HepG2 (cell line): ENCODE measurements at regions not wholly inside any gene's neighbourhood (a gene's known extent, or its start where the extent isn't known, plus 50 kb on each side); places are given as distances from the start of the nearest gene placed in this dataset.
"Not testable (repeated sequence)": the region's sequence is repeated elsewhere in the genome, so short reads cannot be mapped to it uniquely, and the experiment has no call there.

Source experiments
- ATAC-seq: fragments of 200-7000 bp; cut with Tn5 transposase; 3 replicates; pipeline ENCODE4 v1.9.1; 2020; ENCODE audit warnings: mild to moderate bottlenecking, moderate library complexity
- BruUV-seq: library from RNA; stranded (reverse); fragments of 400-500 nt; replicated peaks from 2 replicates; lab custom pipeline; 2021; lab: Mats Ljungman, UMichigan
- CTCF ChIA-PET: fragments of 300-600 bp; formaldehyde crosslinking; extraction: SDS; loops from one replicate; lab custom pipeline; 2021; ENCODE audit warnings: low total read pairs, inconsistent platforms, low intra/inter-chr PET ratio; lab: Yijun Ruan, JAX
- POLR2A ChIA-PET: fragments of 350-600 bp; sonication (Branson Sonifier 250); formaldehyde crosslinking; loops from one replicate; lab custom pipeline; 2020; ENCODE audit warnings: antibody characterized with exemption, inconsistent platforms; lab: Yijun Ruan, JAX
- DNase-seq: peaks from one replicate; pipeline ENCODE4 v3.0.0-alpha.2; 2015; ENCODE audit warnings: low spot score
- FAIRE-seq: peaks from 3 replicates; lab custom pipeline; 2011; peaks lifted over from hg19 to GRCh38; lab: Jason Lieb, UNC
- H2AFZ ChIP-seq: one replicate; pipeline ENCODE4 v1.6.1; 2011; ENCODE audit warnings: low read length, inconsistent platforms
- H3K27ac ChIP-seq: fragments of 300-600 bp; 3 replicates; pipeline ENCODE4 v1.8.0; 2011; ENCODE audit warnings: mixed run types, mild to moderate bottlenecking, mixed read lengths, low read length, inconsistent platforms; ENCODE audit not compliant: insufficient read depth; ENCODE audit errors: extremely low read length
- H3K27me3 ChIP-seq, 2 experiments: fragments of 200-600 bp in 1 of 2; 2 replicates in 1 of 2; 3 replicates in 1 of 2; pipeline versions ENCODE4 v1.6.0 to v1.8.0; 2011; ENCODE audit warnings: low read length in 2 of 2, mild to moderate bottlenecking in 2 of 2, moderate library complexity in 2 of 2, inconsistent platforms in 1 of 2; ENCODE audit not compliant: insufficient read depth in 2 of 2, control insufficient read depth in 1 of 2
- H3K36me3 ChIP-seq, 2 experiments: fragments of 200-600 bp in 1 of 2; replicated peaks in 1 of 2; 2 replicates in 1 of 2; 3 replicates in 1 of 2; pipeline versions ENCODE4 v1.5.1 to v1.8.0; 2011; ENCODE audit warnings: low read length in 2 of 2, inconsistent platforms in 1 of 2; ENCODE audit not compliant: insufficient read depth in 2 of 2, control insufficient read depth in 1 of 2
- H3K4me1 ChIP-seq: 2 replicates; pipeline ENCODE4 v1.5.1; 2012; ENCODE audit warnings: low read length, inconsistent platforms; ENCODE audit not compliant: insufficient read depth
- H3K4me2 ChIP-seq: 2 replicates; pipeline ENCODE4 v1.6.0; 2011; ENCODE audit warnings: low read depth, low read length, inconsistent platforms
- H3K4me3 ChIP-seq, 3 experiments: fragments of 200-600 bp in 1 of 3; sonication (generic), shearing (Covaris generic) in 1 of 3; replicated peaks in 1 of 3; 2 replicates each; pipeline ENCODE4 v1.5.1; 2011 to 2016; ENCODE audit warnings: low read length in 3 of 3, inconsistent platforms in 2 of 3, low read depth in 2 of 3, mild to moderate bottlenecking in 2 of 3, control low read depth in 1 of 3, mixed read lengths in 1 of 3; ENCODE audit not compliant: insufficient read depth in 1 of 3
- H3K79me2 ChIP-seq: one replicate; pipeline ENCODE4 v1.6.1; 2011; ENCODE audit warnings: low read length, inconsistent platforms; ENCODE audit not compliant: insufficient read depth
- H3K9ac ChIP-seq: 2 replicates; pipeline ENCODE4 v1.6.0; 2011; ENCODE audit warnings: mild to moderate bottlenecking, low read depth, low read length, inconsistent platforms; ENCODE audit not compliant: insufficient read depth
- H3K9me3 ChIP-seq: 2 replicates; pipeline ENCODE4 v1.5.1; 2012; ENCODE audit warnings: mild to moderate bottlenecking, low read length
- H4K20me1 ChIP-seq: 2 replicates; pipeline ENCODE4 v1.6.0; 2011; ENCODE audit warnings: inconsistent platforms, mild to moderate bottlenecking, low read length, moderate library complexity; ENCODE audit not compliant: insufficient read depth
- POLR2AphosphoS5 ChIP-seq: IDR thresholded peaks from 2 replicates; pipeline ENCODE4 v1.6.1; 2012; ENCODE audit warnings: low read depth, low read length
- RERE ChIP-seq: IDR thresholded peaks from 2 replicates; pipeline ENCODE4 v1.6.1; 2016; ENCODE audit warnings: low read depth, missing genetic modification reagents, missing compliant biosample characterization
- THYN1 ChIP-seq: sonication (generic); formaldehyde crosslinking; IDR thresholded peaks from 2 replicates; pipeline ENCODE4 v1.8.1; 2023; ENCODE audit warnings: low read depth, mild to moderate bottlenecking, moderate library complexity, missing genetic modification reagents, borderline replicate concordance
- ZMYM2 ChIP-seq: sonication (generic); formaldehyde crosslinking; IDR thresholded peaks from 2 replicates; pipeline ENCODE4 v1.8.0; 2022; ENCODE audit warnings: mild to moderate bottlenecking, missing genetic modification reagents
- ZNF333 ChIP-seq: sonication (generic); formaldehyde crosslinking; IDR thresholded peaks from 2 replicates; pipeline ENCODE4 v1.4.0; 2020; ENCODE audit warnings: mild to moderate bottlenecking, missing genetic modification reagents, borderline replicate concordance
- ZNF605 ChIP-seq: sonication (generic); formaldehyde crosslinking; IDR thresholded peaks from 2 replicates; pipeline ENCODE4 v1.8.0; 2022; ENCODE audit warnings: mild to moderate bottlenecking, missing genetic modification reagents
- ZNF878 ChIP-seq: sonication (generic); formaldehyde crosslinking; IDR thresholded peaks from 2 replicates; pipeline ENCODE4 v1.8.1; 2023; ENCODE audit warnings: mild to moderate bottlenecking, missing genetic modification reagents, moderate library complexity
- WGBS: methylation state at CpG from one replicate; pipeline ENCODE4 v1.1.6; 2017; ENCODE audit warnings: low lambda C conversion rate; 5-methylcytosine and 5-hydroxymethylcytosine counted together
- in situ Hi-C: cut with HindIII; loops from 2 replicates; pipeline ENCODE4 v1.10.0; 2017; ENCODE audit warnings: low pct_unique_long_range_greater_than_20kb; ENCODE audit not compliant: extremely low pct_ligation_motif_present
- intact Hi-C: fragments of 100-400 bp; cut with micrococcal nuclease; formaldehyde crosslinking; loops from one replicate; pipeline ENCODE4 v1.10.0; 2022; ENCODE audit not compliant: unreplicated experiment

DNA sequence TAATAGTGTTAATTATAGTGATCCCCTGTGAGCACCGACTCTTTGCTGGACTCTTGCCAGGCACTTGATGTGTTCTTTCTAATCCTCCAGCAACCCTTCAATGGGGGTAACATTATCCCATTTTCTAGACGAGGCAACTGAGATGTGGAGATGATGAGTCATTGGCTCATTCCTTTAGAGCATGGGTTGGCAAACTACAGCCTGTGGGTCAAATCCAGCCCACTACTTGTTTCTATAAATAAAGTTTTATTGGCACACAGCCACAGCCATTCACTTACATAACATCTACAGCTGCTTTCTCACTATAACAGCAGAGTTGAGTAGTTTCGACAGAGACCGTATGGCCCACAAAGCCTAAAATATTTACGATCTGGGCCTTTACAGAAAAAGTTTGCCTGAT is 249.5 kb upstream of the KCNG1 start (continued):
- 0 out of 2 replicates have a peak, but pooled peaks have one; percentile 25 for TF ChIP-seq ZNF878 (CRISPR knock-in tag)
- TF ChIP-seq ZNF333, result no peak

DNA sequence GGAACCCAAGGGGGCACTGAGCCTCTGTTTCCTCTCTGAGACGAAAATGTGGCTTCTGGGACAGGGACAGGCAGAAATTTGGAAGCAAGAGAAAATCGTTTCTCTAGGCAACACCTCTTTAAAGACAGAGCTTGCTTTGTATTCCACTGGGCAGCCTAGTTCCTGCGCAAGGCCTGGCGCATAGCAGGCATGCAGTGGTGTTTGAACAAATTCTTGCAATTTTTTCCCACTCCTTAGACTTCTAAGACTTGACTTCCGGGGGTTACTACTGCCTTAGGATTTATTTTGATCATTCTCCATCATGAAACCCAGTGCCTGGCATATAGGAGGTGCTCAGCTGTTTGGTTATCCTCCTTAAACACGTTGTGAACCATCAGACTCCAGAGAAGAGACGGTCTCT is 249.0 kb upstream of the KCNG1 start:
- no peak for FAIRE-seq
- no peaks in the 10 kb centered on the region for H3K36me3 ChIP-seq
- in situ Hi-C loops, result no loop called here
- no peak overlapping the region for H3K4me2 ChIP-seq
- no peak overlapping the region for H3K27ac ChIP-seq
- POLR2A ChIA-PET, result no interaction called here
- no peaks in the 10 kb centered on the region for H3K9me3 ChIP-seq
- CTCF ChIA-PET, result no interaction called here
- no TSS peak for BruUV-seq
- no peak overlapping the region for H3K4me3 ChIP-seq
- no peak for DNase-seq
- H3K27me3 ChIP-seq, result peaks cover 0 to 24% of the 10 kb centered on the region in 2 experiments; a peak in 3 of 5 replicates
- WGBS, result 28% methylated on average over 7 of the region's 7 CpGs
- no peaks in the 10 kb centered on the region for H4K20me1 ChIP-seq
- TF ChIP-seq ZMYM2 (CRISPR knock-in tag) (no peak), THYN1 (CRISPR knock-in tag) (no peak), ZNF605 (no peak), RERE (CRISPR knock-in tag) (no peak), POLR2AphosphoS5 (no peak)
- ATAC-seq, result no peak
- no peaks in the 10 kb centered on the region for H3K4me1 ChIP-seq
- intact Hi-C loops, result no loop called here
- no peak overlapping the region for H3K9ac ChIP-seq
- no peaks in the 10 kb centered on the region for H3K79me2 ChIP-seq
- H2AFZ ChIP-seq, result no peak overlapping the region

- CTCF ChIA-PET, result not testable (repeated sequence)
Measured at GRCh38 chr20:51271289-51271688, 248.4 kb upstream of the KCNG1 start.

More at GRCh38 chr20:51271289-51271688, 248.4 kb upstream of the KCNG1 start:
- H3K36me3 ChIP-seq, H3K4me1 ChIP-seq, POLR2A ChIA-PET, H2AFZ ChIP-seq, FAIRE-seq, H3K9ac ChIP-seq, H4K20me1 ChIP-seq, H3K4me3 ChIP-seq, BruUV-seq, H3K79me2 ChIP-seq, H3K27ac ChIP-seq, H3K9me3 ChIP-seq, in situ Hi-C loops, H3K4me2 ChIP-seq, intact Hi-C loops, ATAC-seq, DNase-seq: not testable (repeated sequence)
- H3K27me3 ChIP-seq, result peaks cover 0 to 18% of the 10 kb centered on the region in 2 experiments; a peak in 3 of 5 replicates
- 2% methylated on average over 2 of the region's 2 CpGs for WGBS
